Ovary (tissue), 7 donors: ENCODE measurements at regions not wholly inside any gene's neighbourhood (a gene's known extent, or its start where the extent isn't known, plus 50 kb on each side); places are given as distances from the start of the nearest gene placed in this dataset.

Source experiments
- DNase-seq, 5 donors: peaks; one replicate each; pipeline ENCODE4 v3.0.0-alpha.2; 2019 to 2020
- H3K27ac ChIP-seq, 2 donors: fragments of 200-600 bp; one replicate each; pipeline versions ENCODE4 v1.5.1 to v1.8.0; 2019 to 2022
- H3K27me3 ChIP-seq: fragments of 200-600 bp; one replicate; pipeline ENCODE4 v1.8.0; 2022
- H3K36me3 ChIP-seq: fragments of 200-600 bp; sonication (generic); one replicate; pipeline ENCODE4 v1.5.1; 2019
- H3K4me1 ChIP-seq: one replicate; pipeline ENCODE4 v1.8.1; 2013; ENCODE audit warnings: mild to moderate bottlenecking, moderate library complexity; ENCODE audit not compliant: insufficient read depth
- H3K4me3 ChIP-seq: fragments of 200-600 bp; sonication (generic); one replicate; pipeline ENCODE4 v1.5.1; 2017
- H3K9me3 ChIP-seq, 2 donors: fragments of 200-600 bp in 1 of 2; sonication (generic) in 1 of 2; one replicate each; pipeline versions ENCODE4 v1.5.1 to v1.8.1; 2013 to 2019; ENCODE audit warnings: mild to moderate bottlenecking in 1 of 2, moderate library complexity in 1 of 2
- EP300 ChIP-seq: sonication (generic); formaldehyde crosslinking; IDR thresholded peaks from one replicate; pipeline ENCODE4 v1.6.1; 2017; ENCODE audit warnings: antibody characterized with exemption
- POLR2A ChIP-seq: fragments of 450-650 bp; IDR thresholded peaks from one replicate; pipeline ENCODE4 v1.6.1; 2017; ENCODE audit warnings: antibody characterized with exemption, mild to moderate bottlenecking, moderate library complexity
- WGBS, 3 donors: extraction: QIAGEN DNeasy Blood & Tissue Kit in 1 of 3; methylation state at CpG; one replicate each; pipeline versions ENCODE4 v1.1.5 to v1.1.7; 2013 to 2017; 5-methylcytosine and 5-hydroxymethylcytosine counted together
- intact Hi-C, 4 donors: fragments of 100-400 bp; cut with DNase I; formaldehyde crosslinking; loops; one replicate each; pipeline versions ENCODE4 v1.11.0 to v1.15.1; 2022 to 2023
- TF ChIP-seq, protein P1 (sequence below), 3 donors: fragments of 450-650 bp in 2 of 3; fragments of 200-600 bp in 1 of 3; IDR thresholded peaks; one replicate each; pipeline versions ENCODE4 v1.5.1 to v1.8.0; 2016 to 2022; ENCODE audit warnings: antibody characterized with exemption in 3 of 3, mild to moderate bottlenecking in 1 of 3
- donor health status: DM: no; HTN: no; CAD: no; lungs with moderate emphysema.
- donor health status: DM: no; HTN: no; CAD: no.
- donor health status: Bipolar disorder and iron deficiency.
- donor health status: DM: no; HTN: no; CAD: no.
- donor health status: DM: yes; HTN: yes; CAD: no.

- H3K36me3 ChIP-seq = no peaks in the 10 kb centered on the region
- no peaks in the 10 kb centered on the region for H3K4me1 ChIP-seq
- WGBS, 3 donors = 15 to 27% (median 16%) methylated on average over 9 of the region's 9 CpGs
- H3K4me3 ChIP-seq = no peak overlapping the region
- no peak overlapping the region for H3K27ac ChIP-seq
- DNase-seq = no peak
- TF ChIP-seq, protein P1, sequence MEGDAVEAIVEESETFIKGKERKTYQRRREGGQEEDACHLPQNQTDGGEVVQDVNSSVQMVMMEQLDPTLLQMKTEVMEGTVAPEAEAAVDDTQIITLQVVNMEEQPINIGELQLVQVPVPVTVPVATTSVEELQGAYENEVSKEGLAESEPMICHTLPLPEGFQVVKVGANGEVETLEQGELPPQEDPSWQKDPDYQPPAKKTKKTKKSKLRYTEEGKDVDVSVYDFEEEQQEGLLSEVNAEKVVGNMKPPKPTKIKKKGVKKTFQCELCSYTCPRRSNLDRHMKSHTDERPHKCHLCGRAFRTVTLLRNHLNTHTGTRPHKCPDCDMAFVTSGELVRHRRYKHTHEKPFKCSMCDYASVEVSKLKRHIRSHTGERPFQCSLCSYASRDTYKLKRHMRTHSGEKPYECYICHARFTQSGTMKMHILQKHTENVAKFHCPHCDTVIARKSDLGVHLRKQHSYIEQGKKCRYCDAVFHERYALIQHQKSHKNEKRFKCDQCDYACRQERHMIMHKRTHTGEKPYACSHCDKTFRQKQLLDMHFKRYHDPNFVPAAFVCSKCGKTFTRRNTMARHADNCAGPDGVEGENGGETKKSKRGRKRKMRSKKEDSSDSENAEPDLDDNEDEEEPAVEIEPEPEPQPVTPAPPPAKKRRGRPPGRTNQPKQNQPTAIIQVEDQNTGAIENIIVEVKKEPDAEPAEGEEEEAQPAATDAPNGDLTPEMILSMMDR (IDR thresholded peaks at IDR 0.05) = no peak
- TF ChIP-seq EP300 (no peak), POLR2A (no peak)
- no peaks in the 10 kb centered on the region for H3K9me3 ChIP-seq
- intact Hi-C loops = no loop called here
- H3K27me3 ChIP-seq = no peaks in the 10 kb centered on the region
Measured at GRCh38 chr15:55003965-55004873, 192.5 kb downstream of the RSL24D1 start.

- no peak for TF ChIP-seq EP300
- TF ChIP-seq POLR2A = no peak
- TF ChIP-seq, protein P1 (IDR thresholded peaks at IDR 0.05) = no peak
- WGBS, 3 donors = 75 to 87% (median 84%) methylated on average over 1 of the region's 1 CpG
- Histone ChIP-seq H3K36me3 (no peaks in the 10 kb centered on the region), H3K27ac (no peak overlapping the region), H3K4me1 (no peaks in the 10 kb centered on the region), H3K9me3 (no peaks in the 10 kb centered on the region), H3K27me3 (no peaks in the 10 kb centered on the region), H3K4me3 (no peak overlapping the region)
- intact Hi-C loops = no loop called here
- DNase-seq = no peak
Measured at GRCh38 chr15:54998661-54999060, 198.1 kb downstream of the RSL24D1 start.

GRCh38 chr15:54990793-54991192 is 205.9 kb downstream of the RSL24D1 start:
- no peak overlapping the region for H3K27ac ChIP-seq
- WGBS, 3 donors = 81 to 84% (median 82%) methylated on average over 7 of the region's 7 CpGs
- DNase-seq = no peak
- no peak for TF ChIP-seq POLR2A
- no peaks in the 10 kb centered on the region for H3K36me3 ChIP-seq
- intact Hi-C loops = no loop called here
- H3K9me3 ChIP-seq = no peaks in the 10 kb centered on the region
- no peaks in the 10 kb centered on the region for H3K4me1 ChIP-seq
- no peak overlapping the region for H3K4me3 ChIP-seq
- no peaks in the 10 kb centered on the region for H3K27me3 ChIP-seq

DNA sequence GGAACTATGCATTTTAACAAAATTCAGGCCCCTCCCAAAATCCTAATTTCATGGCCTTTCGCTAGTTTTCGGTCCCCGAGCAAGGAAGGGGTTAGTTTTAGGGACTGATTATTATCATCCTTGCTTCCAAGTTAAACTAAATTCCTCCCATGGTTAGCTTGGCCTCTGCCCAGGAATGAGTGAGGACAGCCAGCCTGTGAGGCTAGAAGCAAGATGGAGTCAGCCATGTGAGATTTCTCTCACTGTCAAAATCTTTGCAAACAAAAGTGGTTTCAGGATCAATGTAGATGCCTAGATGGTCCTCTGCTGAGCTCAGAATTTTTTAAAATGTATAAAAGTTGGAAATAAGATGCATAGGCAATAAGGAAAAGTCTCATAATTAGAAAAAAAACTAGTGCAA is 208.9 kb downstream of the RSL24D1 start:
- Histone ChIP-seq H3K9me3 (no peaks in the 10 kb centered on the region), H3K27me3 (no peaks in the 10 kb centered on the region), H3K4me3 (no peak overlapping the region), H3K4me1 (no peaks in the 10 kb centered on the region), H3K36me3 (no peaks in the 10 kb centered on the region), H3K27ac (no peak overlapping the region)
- intact Hi-C loops = no loop called here
- WGBS, 3 donors = 78 to 92% (median 91%) methylated on average over 3 of the region's 3 CpGs
- TF ChIP-seq EP300 (no peak), POLR2A (no peak)
- TF ChIP-seq, protein P1 (IDR thresholded peaks at IDR 0.05) = no peak
- DNase-seq = no peak

GRCh38 chr15:54979964-54980363 is 216.8 kb downstream of the RSL24D1 start:
- no peaks in the 10 kb centered on the region for H3K4me1 ChIP-seq
- TF ChIP-seq POLR2A (no peak), EP300 (no peak)
- TF ChIP-seq, protein P1 (IDR thresholded peaks at IDR 0.05) = no peak
- no peak for DNase-seq
- no peak overlapping the region for H3K27ac ChIP-seq
- no peaks in the 10 kb centered on the region for H3K27me3 ChIP-seq
- H3K36me3 ChIP-seq = no peaks in the 10 kb centered on the region
- H3K4me3 ChIP-seq = no peak overlapping the region
- no peaks in the 10 kb centered on the region for H3K9me3 ChIP-seq
- intact Hi-C loops = no loop called here
- WGBS, 3 donors = 19 to 30% (median 28%) methylated on average over 4 of the region's 4 CpGs
